HEK293T (cell line): ENCODE measurements at regions not wholly inside any gene's neighbourhood (a gene's known extent, or its start where the extent isn't known, plus 50 kb on each side); places are given as distances from the start of the nearest gene placed in this dataset.
"Not testable (repeated sequence)": the region's sequence is repeated elsewhere in the genome, so short reads cannot be mapped to it uniquely, and the experiment has no call there.

Source experiments
- CTCF ChIA-PET: fragments of 350-600 bp; formaldehyde crosslinking; extraction: SDS; loops from one replicate; lab custom pipeline; 2021; ENCODE audit warnings: antibody characterized with exemption, inconsistent platforms; lab: Yijun Ruan, JAX
- POLR2A ChIA-PET: fragments of 350-600 bp; formaldehyde crosslinking; extraction: SDS; loops from one replicate; lab custom pipeline; 2020; ENCODE audit warnings: antibody characterized with exemption, inconsistent platforms; lab: Yijun Ruan, JAX
- DNase-seq: peaks from one replicate; pipeline ENCODE4 v3.0.0; 2012; ENCODE audit warnings: mixed read lengths; ENCODE audit errors: extremely low spot score
- ARNT ChIP-seq: fragments of 450-650 bp; IDR thresholded peaks from 2 replicates; pipeline ENCODE4 v1.6.1; 2017; ENCODE audit warnings: mild to moderate bottlenecking
- BHLHE40 ChIP-seq: fragments of 450-650 bp; IDR thresholded peaks from 2 replicates; pipeline ENCODE4 v1.6.1; 2016; ENCODE audit warnings: mild to moderate bottlenecking, moderate library complexity, borderline replicate concordance
- CTBP1 ChIP-seq: fragments of 450-650 bp; IDR thresholded peaks from 2 replicates; pipeline ENCODE4 v1.6.1; 2016; ENCODE audit warnings: borderline replicate concordance
- ELF4 ChIP-seq: fragments of 450-650 bp; IDR thresholded peaks from 2 replicates; pipeline ENCODE4 v1.6.1; 2017; ENCODE audit warnings: antibody characterized with exemption
- FOXA1 ChIP-seq: fragments of 450-650 bp; IDR thresholded peaks from 2 replicates; pipeline ENCODE4 v1.6.1; 2016; ENCODE audit warnings: mild to moderate bottlenecking
- FOXK2 ChIP-seq: fragments of 450-650 bp; IDR thresholded peaks from 2 replicates; pipeline ENCODE4 v1.6.1; 2016; ENCODE audit warnings: mild to moderate bottlenecking
- FOXM1 ChIP-seq: fragments of 450-650 bp; IDR thresholded peaks from 2 replicates; pipeline ENCODE4 v1.6.1; 2017; ENCODE audit warnings: mild to moderate bottlenecking, borderline replicate concordance
- HDGF ChIP-seq: fragments of 450-650 bp; IDR thresholded peaks from 2 replicates; pipeline ENCODE4 v1.6.1; 2017; ENCODE audit warnings: antibody characterized with exemption, borderline replicate concordance
- L3MBTL2 ChIP-seq: fragments of 450-650 bp; conservative IDR thresholded peaks from 2 replicates; pipeline ENCODE4 v1.6.1; 2016; ENCODE audit warnings: mild to moderate bottlenecking
- LEF1 ChIP-seq: fragments of 450-650 bp; IDR thresholded peaks from 2 replicates; pipeline ENCODE4 v1.6.1; 2017; ENCODE audit warnings: mild to moderate bottlenecking, borderline replicate concordance
- NFRKB ChIP-seq: fragments of 450-650 bp; IDR thresholded peaks from 2 replicates; pipeline ENCODE4 v1.6.1; 2016; ENCODE audit warnings: mild to moderate bottlenecking, moderate library complexity
- PKNOX1 ChIP-seq: fragments of 450-650 bp; IDR thresholded peaks from 2 replicates; pipeline ENCODE4 v1.6.1; 2016
- SP1 ChIP-seq: fragments of 450-650 bp; IDR thresholded peaks from 2 replicates; pipeline ENCODE4 v1.6.1; 2017
- SUZ12 ChIP-seq: fragments of 450-650 bp; IDR thresholded peaks from 2 replicates; pipeline ENCODE4 v1.6.1; 2016; ENCODE audit warnings: mild to moderate bottlenecking
- TARDBP ChIP-seq: fragments of 450-650 bp; IDR thresholded peaks from 2 replicates; pipeline ENCODE4 v1.6.1; 2016
- ZNF384 ChIP-seq: fragments of 450-650 bp; IDR thresholded peaks from 2 replicates; pipeline ENCODE4 v1.6.1; 2016

DNA sequence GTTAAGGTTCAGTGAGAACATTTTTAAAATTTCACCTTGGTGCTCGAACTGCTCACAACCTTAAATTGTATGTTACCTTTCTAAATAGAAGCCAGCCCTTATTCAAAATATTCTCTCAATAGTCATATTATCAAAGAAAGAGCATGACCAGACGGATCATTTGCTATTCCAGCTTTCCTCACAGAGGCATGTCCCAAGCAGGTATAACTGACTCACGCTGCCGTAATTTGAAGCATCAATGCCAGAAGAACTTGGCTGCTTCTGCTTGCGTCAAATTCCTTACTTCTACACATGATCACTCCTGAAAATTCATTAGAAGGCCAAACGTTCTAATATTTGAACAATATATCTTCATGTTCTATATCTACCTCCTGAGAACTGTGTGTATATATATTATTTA lies 69.5 kb upstream of the VGLL4 start:
- TF ChIP-seq BHLHE40 (no peak), SUZ12 (no peak), ELF4 (no peak), HDGF (no peak), NFRKB (no peak), CTBP1 (no peak), ZNF384 (no peak), FOXK2 (no peak)
- POLR2A ChIA-PET: no interaction called here
- DNase-seq: no peak
- CTCF ChIA-PET: no interaction called here

GRCh38 chr3:11712646-11713045 lies 68.9 kb upstream of the VGLL4 start:
- CTCF ChIA-PET: no interaction called here
- no peak for DNase-seq
- POLR2A ChIA-PET: no interaction called here
- no peak for TF ChIP-seq ARNT
- TF ChIP-seq SP1: no peak
- no peak for TF ChIP-seq SUZ12
- no peak for TF ChIP-seq BHLHE40
- no peak for TF ChIP-seq CTBP1
- TF ChIP-seq L3MBTL2: no peak
- TF ChIP-seq FOXM1: no peak
- no peak for TF ChIP-seq ZNF384
- TF ChIP-seq HDGF: no peak
- TF ChIP-seq LEF1: no peak
- TF ChIP-seq ELF4: no peak

DNA sequence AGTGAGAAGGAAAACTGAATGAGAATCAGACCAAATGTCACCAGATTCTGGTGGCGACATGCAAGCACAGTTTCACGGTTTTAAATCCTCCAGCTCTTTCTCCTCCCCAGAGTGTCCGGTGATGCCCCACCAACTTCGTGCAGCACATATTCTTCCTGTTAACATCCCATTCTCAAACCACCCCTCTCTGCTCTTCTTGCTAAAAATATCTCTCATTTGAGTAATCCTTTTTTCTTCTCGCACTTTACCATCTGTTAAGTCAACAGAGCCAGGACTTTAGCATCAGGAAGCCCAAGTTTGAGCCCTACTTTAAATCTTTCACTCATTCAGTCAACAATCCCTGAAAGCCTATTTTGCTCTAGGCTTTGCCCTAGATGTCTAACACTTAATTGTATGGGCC lies 68.2 kb upstream of the VGLL4 start:
- TF ChIP-seq BHLHE40 (no peak), CTBP1 (no peak), FOXA1 (no peak), SUZ12 (no peak), SP1 (no peak), HDGF (no peak), NFRKB (no peak), TARDBP (no peak), PKNOX1 (no peak), L3MBTL2 (no peak), FOXK2 (no peak), FOXM1 (no peak), ARNT (no peak), ZNF384 (no peak), LEF1 (no peak), ELF4 (no peak)
- no peak for DNase-seq
- CTCF ChIA-PET: no interaction called here
- POLR2A ChIA-PET: no interaction called here

- POLR2A ChIA-PET: no interaction called here
- CTCF ChIA-PET: no interaction called here
- TF ChIP-seq CTBP1 (no peak), BHLHE40 (no peak), FOXK2 (no peak), FOXM1 (no peak), ARNT (no peak), ZNF384 (no peak), LEF1 (no peak), SUZ12 (no peak), ELF4 (no peak)
- no peak for DNase-seq
Measured at GRCh38 chr3:11709782-11710181, 66.1 kb upstream of the VGLL4 start.

GRCh38 chr3:11707084-11707483 lies 63.4 kb upstream of the VGLL4 start:
- DNase-seq, POLR2A ChIA-PET: not testable (repeated sequence)
- 0 out of 2 replicates have a peak, but pooled peaks have one; percentile 12 for TF ChIP-seq ZNF384
- CTCF ChIA-PET: interaction anchor here (0.6 kb wide), 1 partner anchor 16 kb away, joined by 3 read pairs; no protein-coding TSS in a partner anchor

GRCh38 chr3:11706604-11707003 lies 62.9 kb upstream of the VGLL4 start:
- DNase-seq: no peak
- ChIA-PET POLR2A (no interaction called here), CTCF (interaction anchor here (0.6 kb wide), 1 partner anchor 15 kb away, joined by 3 read pairs; no protein-coding TSS in a partner anchor)
- TF ChIP-seq CTBP1: no peak
- TF ChIP-seq HDGF: no peak
- TF ChIP-seq NFRKB: no peak
- no peak for TF ChIP-seq FOXM1
- no peak for TF ChIP-seq PKNOX1
- no peak for TF ChIP-seq SUZ12
- TF ChIP-seq SP1: no peak
- TF ChIP-seq FOXA1: no peak
- no peak for TF ChIP-seq ZNF384
- TF ChIP-seq BHLHE40: no peak
- no peak for TF ChIP-seq ELF4
- no peak for TF ChIP-seq L3MBTL2
- no peak for TF ChIP-seq LEF1
- TF ChIP-seq ARNT: no peak
- TF ChIP-seq TARDBP: no peak
- TF ChIP-seq FOXK2: no peak

DNA sequence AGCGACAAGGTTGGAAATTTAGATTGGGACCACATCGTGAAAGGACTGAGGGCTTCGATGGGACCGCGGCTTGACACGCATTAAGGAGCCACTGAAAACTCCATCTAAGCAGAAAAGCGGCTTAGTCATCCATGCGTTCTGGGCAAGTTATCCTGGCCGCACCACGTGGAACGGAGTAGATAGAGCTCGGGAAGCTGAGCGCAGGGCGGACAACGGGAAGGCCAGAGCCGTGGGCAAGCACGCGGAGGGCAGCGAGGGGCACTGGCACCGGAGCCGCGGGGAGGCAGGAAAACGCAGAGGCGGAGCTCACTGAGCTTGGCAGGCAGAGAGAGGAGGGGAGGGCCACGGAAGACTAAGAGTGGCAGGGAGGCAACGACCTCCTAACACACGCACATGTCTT lies 61.3 kb upstream of the VGLL4 start:
- ChIA-PET CTCF (no interaction called here), POLR2A (no interaction called here)
- no peak for DNase-seq
- TF ChIP-seq SUZ12 (no peak), HDGF (no peak), ARNT (no peak), CTBP1 (no peak), FOXM1 (no peak), SP1 (no peak), NFRKB (no peak), FOXA1 (no peak), ELF4 (no peak), TARDBP (no peak), L3MBTL2 (no peak), BHLHE40 (no peak), FOXK2 (no peak), PKNOX1 (no peak), LEF1 (no peak), ZNF384 (no peak)
